ENCODE measurements at regions not wholly inside any gene's neighbourhood (a gene's known extent, or its start where the extent isn't known, plus 50 kb on each side); places are given as distances from the start of the nearest gene placed in this dataset.
"Not testable (repeated sequence)": the region's sequence is repeated elsewhere in the genome, so short reads cannot be mapped to it uniquely, and the experiment has no call there.

GRCh38 chr13:46479283-46479682, 73.7 kb upstream of the LRCH1 start:
- DNase-seq (ENCODE audit: low read depth) = no peak
- H3K4me3 ChIP-seq (ENCODE audit: low read depth, low read length) = no peak overlapping the region
- TF ChIP-seq CTCF (conservative IDR thresholded peaks at IDR 0.05; ENCODE audit: low read depth, low read length) = no peak

GRCh38 chr13:46478651-46479050, 74.3 kb upstream of the LRCH1 start:
- no peak overlapping the region for H3K4me3 ChIP-seq (ENCODE audit: low read depth, low read length)
- TF ChIP-seq CTCF (conservative IDR thresholded peaks at IDR 0.05; ENCODE audit: low read depth, low read length) = no peak
- no peak for DNase-seq (ENCODE audit: low read depth)

GRCh38 chr13:46476174-46476573, 76.8 kb upstream of the LRCH1 start:
- no peak for DNase-seq (ENCODE audit: low read depth)
- no peak overlapping the region for H3K4me3 ChIP-seq (ENCODE audit: low read depth, low read length)
- no peak for TF ChIP-seq CTCF (conservative IDR thresholded peaks at IDR 0.05; ENCODE audit: low read depth, low read length)

GRCh38 chr13:46475541-46475991, 77.4 kb upstream of the LRCH1 start:
- H3K4me3 ChIP-seq (ENCODE audit: low read depth, low read length) = no peak overlapping the region
- no peak for DNase-seq (ENCODE audit: low read depth)
- no peak for TF ChIP-seq CTCF (conservative IDR thresholded peaks at IDR 0.05; ENCODE audit: low read depth, low read length)

- no peak for TF ChIP-seq CTCF (conservative IDR thresholded peaks at IDR 0.05; ENCODE audit: low read depth, low read length)
- no peak overlapping the region for H3K4me3 ChIP-seq (ENCODE audit: low read depth, low read length)
- no peak for DNase-seq (ENCODE audit: low read depth)
These were observed 79.2 kb upstream of the LRCH1 start for GRCh38 chr13:46473806-46474205.

GRCh38 chr13:46472384-46472783, 80.6 kb upstream of the LRCH1 start:
- H3K4me3 ChIP-seq (ENCODE audit: low read depth, low read length) = no peak overlapping the region

GRCh38 chr13:46469699-46470098, 82.6 kb upstream of the RUBCNL start:
- not testable (repeated sequence) for H3K4me3 ChIP-seq (ENCODE audit: low read depth, low read length); DNase-seq (ENCODE audit: low read depth)

More at GRCh38 chr13:46472384-46472783, 80.6 kb upstream of the LRCH1 start:
- DNase-seq (ENCODE audit: low read depth) = no peak
- TF ChIP-seq CTCF (conservative IDR thresholded peaks at IDR 0.05; ENCODE audit: low read depth, low read length) = no peak

All from epithelial cell of proximal tubule (primary cell).